Lower leg skin (tissue), 4 donors: ENCODE measurements at regions not wholly inside any gene's neighbourhood (a gene's known extent, or its start where the extent isn't known, plus 50 kb on each side); places are given as distances from the start of the nearest gene placed in this dataset.

ENCODE experiments used
- DNase-seq, 2 donors: peaks; one replicate each; pipeline ENCODE4 v3.0.0-alpha.2; 2019; ENCODE audit warnings: low spot score in 2 of 2
- H3K4me3 ChIP-seq: fragments of 200-600 bp; sonication (generic); 2 replicates; pipeline ENCODE4 v1.5.1; 2017; ENCODE audit warnings: mild to moderate bottlenecking, low read depth; ENCODE audit not compliant: poor library complexity, severe bottlenecking
- POLR2A ChIP-seq, 2 donors: fragments of 450-650 bp; IDR thresholded peaks; one replicate each; pipeline ENCODE4 v1.6.1; 2016 to 2017; ENCODE audit warnings: antibody characterized with exemption in 2 of 2, mild to moderate bottlenecking in 1 of 2, moderate library complexity in 1 of 2
- WGBS, 2 donors: methylation state at CpG; one replicate each; pipeline ENCODE4 v1.1.5; 2018; 5-methylcytosine and 5-hydroxymethylcytosine counted together
- intact Hi-C: fragments of 100-400 bp; cut with DNase I; formaldehyde crosslinking; loops from one replicate; pipeline ENCODE4 v1.15.0; 2023; ENCODE audit warnings: low total_unique reads
- TF ChIP-seq, protein P1 (sequence below), 3 donors: fragments of 450-650 bp; IDR thresholded peaks; one replicate each; pipeline ENCODE4 v1.5.1; 2016; ENCODE audit warnings: antibody characterized with exemption in 3 of 3, mild to moderate bottlenecking in 3 of 3, moderate library complexity in 2 of 3

DNA sequence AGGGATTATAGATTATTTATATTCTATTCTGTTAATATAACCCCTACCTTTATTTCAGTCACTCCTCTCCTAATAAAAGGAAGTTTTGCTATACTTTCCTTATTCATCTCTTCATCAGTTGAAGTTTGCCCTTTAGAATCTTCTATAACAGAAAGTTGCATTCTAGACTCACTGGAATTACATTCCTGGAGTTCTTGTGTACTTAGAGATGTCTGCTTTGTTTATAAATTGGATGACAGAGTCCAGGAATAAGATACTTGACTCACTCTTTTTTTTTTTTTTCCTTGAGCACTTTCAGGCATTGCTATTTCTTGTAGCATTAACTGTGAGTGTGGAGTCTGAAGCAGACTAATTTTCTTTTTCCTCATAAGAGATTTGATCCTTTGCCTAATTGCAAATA is 640.8 kb downstream of the XPNPEP1 start:
- no peak overlapping the region for H3K4me3 ChIP-seq
- DNase-seq: no peak
- TF ChIP-seq, protein P1, sequence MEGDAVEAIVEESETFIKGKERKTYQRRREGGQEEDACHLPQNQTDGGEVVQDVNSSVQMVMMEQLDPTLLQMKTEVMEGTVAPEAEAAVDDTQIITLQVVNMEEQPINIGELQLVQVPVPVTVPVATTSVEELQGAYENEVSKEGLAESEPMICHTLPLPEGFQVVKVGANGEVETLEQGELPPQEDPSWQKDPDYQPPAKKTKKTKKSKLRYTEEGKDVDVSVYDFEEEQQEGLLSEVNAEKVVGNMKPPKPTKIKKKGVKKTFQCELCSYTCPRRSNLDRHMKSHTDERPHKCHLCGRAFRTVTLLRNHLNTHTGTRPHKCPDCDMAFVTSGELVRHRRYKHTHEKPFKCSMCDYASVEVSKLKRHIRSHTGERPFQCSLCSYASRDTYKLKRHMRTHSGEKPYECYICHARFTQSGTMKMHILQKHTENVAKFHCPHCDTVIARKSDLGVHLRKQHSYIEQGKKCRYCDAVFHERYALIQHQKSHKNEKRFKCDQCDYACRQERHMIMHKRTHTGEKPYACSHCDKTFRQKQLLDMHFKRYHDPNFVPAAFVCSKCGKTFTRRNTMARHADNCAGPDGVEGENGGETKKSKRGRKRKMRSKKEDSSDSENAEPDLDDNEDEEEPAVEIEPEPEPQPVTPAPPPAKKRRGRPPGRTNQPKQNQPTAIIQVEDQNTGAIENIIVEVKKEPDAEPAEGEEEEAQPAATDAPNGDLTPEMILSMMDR (IDR thresholded peaks at IDR 0.05): no peak
- TF ChIP-seq POLR2A (IDR thresholded peaks at IDR 0.05): no peak
- intact Hi-C loops: no loop called here

DNA sequence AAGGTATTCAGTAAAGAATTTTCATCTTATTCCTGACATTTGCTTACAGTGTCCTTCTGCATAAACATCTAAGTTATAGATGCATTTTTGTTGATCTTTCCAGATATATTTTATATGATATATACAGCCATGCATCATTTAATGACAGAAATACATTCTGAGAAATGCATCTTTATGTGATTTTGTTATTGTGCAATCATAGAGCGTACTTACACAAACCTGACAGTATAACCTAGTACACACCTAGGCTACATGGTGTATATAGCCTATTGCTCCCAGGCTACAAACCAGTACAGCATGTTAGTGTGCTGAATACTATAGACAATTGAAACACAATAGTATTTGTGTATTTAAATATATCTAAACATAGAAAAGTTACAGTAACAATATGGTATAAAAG is 642.0 kb downstream of the XPNPEP1 start:
- intact Hi-C loops: no loop called here
- no peak overlapping the region for H3K4me3 ChIP-seq
- DNase-seq: no peak
- no peak for TF ChIP-seq POLR2A (IDR thresholded peaks at IDR 0.05)
- TF ChIP-seq, protein P1 (IDR thresholded peaks at IDR 0.05): no peak
- WGBS, 2 donors: 85 to 91% methylated on average over 1 of the region's 1 CpG

DNA sequence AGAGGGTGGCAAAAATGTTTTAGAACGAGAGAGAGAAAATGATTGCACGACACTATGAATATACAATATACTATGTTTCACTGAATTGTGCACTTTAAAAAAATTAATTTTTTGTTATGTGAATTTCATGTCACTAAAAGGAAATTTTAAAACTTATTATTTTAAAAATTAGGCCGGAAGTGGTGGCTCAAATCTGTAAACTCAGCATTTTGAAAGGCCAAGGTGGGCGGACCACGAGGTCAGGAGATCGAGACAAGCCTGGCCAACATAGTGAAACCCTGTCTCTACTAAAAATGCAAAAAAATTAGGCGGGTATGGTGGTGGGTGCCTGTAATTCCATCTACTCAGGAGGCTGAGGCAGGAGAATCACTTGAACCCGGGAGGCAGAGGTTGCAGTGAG is 642.5 kb downstream of the XPNPEP1 start:
- WGBS, 2 donors: 85 to 90% methylated on average over 8 of the region's 8 CpGs
- intact Hi-C loops: no loop called here
- TF ChIP-seq, protein P1 (IDR thresholded peaks at IDR 0.05): no peak
- TF ChIP-seq POLR2A (IDR thresholded peaks at IDR 0.05): no peak
- DNase-seq: no peak
- no peak overlapping the region for H3K4me3 ChIP-seq

DNA sequence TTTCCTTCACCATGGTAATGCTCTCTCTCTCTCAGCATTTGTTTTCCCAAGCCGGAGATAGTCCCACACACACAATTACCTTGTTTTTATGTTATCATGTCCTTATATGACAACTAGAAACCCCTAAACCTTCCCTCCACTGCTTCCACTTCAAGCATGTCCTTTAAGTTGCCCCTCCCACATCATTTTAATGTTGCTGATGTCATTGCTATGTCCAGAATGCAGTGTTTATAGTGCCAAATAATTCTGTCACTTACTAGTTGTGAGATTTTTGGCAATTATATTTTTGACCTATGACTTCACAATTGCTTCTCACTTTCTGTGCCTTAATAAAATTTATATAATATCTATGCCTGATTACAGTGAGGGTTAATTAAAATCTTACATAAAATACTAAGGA is 645.9 kb downstream of the XPNPEP1 start:
- intact Hi-C loops: no loop called here
- 85 to 100% methylated on average over 1 of the region's 1 CpG for WGBS, 2 donors
- no peak for TF ChIP-seq POLR2A (IDR thresholded peaks at IDR 0.05)
- TF ChIP-seq, protein P1 (IDR thresholded peaks at IDR 0.05): no peak
- DNase-seq: no peak
- H3K4me3 ChIP-seq: no peak overlapping the region

DNA sequence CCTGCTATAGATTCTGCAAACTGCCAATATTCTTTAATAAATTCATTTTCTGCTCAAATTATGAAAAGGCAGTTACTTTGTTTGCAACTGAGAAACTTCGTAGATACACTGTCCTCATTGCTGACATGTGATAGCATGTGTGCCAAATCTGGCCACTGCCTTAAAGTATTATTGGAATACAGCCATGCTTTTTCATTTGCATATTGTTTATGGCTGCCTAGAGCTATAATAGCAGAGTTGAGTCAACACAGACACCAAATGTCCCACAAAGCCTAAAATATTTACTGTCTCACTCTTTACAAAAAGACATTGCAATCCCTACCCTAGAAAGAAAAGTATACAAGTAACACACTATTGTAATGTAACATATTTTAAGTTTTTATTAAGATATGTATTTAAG is 647.4 kb downstream of the XPNPEP1 start:
- DNase-seq: no peak
- intact Hi-C loops: no loop called here
- H3K4me3 ChIP-seq: no peak overlapping the region
- TF ChIP-seq, protein P1 (IDR thresholded peaks at IDR 0.05): no peak
- no peak for TF ChIP-seq POLR2A (IDR thresholded peaks at IDR 0.05)
- WGBS, 2 donors: 19 to 22% methylated on average over 1 of the region's 1 CpG

DNA sequence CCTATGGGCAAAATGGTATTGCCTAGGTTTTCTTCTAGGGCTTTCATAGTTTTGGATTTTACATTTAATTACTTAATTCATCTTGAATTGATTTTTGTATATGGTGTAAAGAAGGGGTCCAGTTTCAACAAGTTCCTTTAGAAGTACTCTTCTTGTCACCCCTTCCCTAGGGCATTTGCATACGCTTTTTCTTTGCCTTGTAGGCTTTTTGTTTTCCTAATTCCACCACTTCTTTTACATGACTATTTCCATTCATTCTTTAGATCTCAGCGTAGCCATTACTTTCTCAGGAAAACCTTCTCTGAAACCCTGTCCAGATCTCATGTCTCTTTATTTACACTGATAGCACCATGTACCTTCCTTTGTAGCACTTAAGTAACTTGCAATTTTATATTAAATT is 648.6 kb downstream of the XPNPEP1 start:
- no peak for DNase-seq
- intact Hi-C loops: no loop called here
- WGBS, 2 donors: 63 to 68% methylated on average over 2 of the region's 2 CpGs
- H3K4me3 ChIP-seq: no peak overlapping the region
- TF ChIP-seq, protein P1 (IDR thresholded peaks at IDR 0.05): no peak
- TF ChIP-seq POLR2A (IDR thresholded peaks at IDR 0.05): no peak
